LNCaP clone FGC (cell line): ENCODE measurements at regions not wholly inside any gene's neighbourhood (a gene's known extent, or its start where the extent isn't known, plus 50 kb on each side); places are given as distances from the start of the nearest gene placed in this dataset.

Source experiments
- DNase-seq: peaks from one replicate; pipeline ENCODE4 v3.0.0-alpha.2; 2011; ENCODE audit warnings: low read depth
- H3K4me3 ChIP-seq: 2 replicates; pipeline ENCODE4 v1.5.1; 2011; ENCODE audit warnings: mild to moderate bottlenecking, low read depth, low read length, control low read depth
- CTCF ChIP-seq: IDR thresholded peaks from 2 replicates; pipeline ENCODE4 v1.5.1; 2012; ENCODE audit warnings: mild to moderate bottlenecking; ENCODE audit not compliant: control insufficient read depth, insufficient read depth; ENCODE audit errors: extremely low read depth

- DNase-seq, result no peak
- H3K4me3 ChIP-seq, result no peak overlapping the region
- TF ChIP-seq CTCF, result no peak
These were observed 1051.8 kb upstream of the AMELY start for GRCh38 chrY:7963393-7963792.

GRCh38 chrY:7962350-7962749 is 1050.8 kb upstream of the AMELY start:
- no peak overlapping the region for H3K4me3 ChIP-seq
- DNase-seq, result no peak
- no peak for TF ChIP-seq CTCF

GRCh38 chrY:7961811-7962210 is 1050.3 kb upstream of the AMELY start:
- no peak for TF ChIP-seq CTCF
- H3K4me3 ChIP-seq, result no peak overlapping the region

GRCh38 chrY:7957773-7958172 is 1046.2 kb upstream of the AMELY start:
- TF ChIP-seq CTCF, result no peak
- no peak overlapping the region for H3K4me3 ChIP-seq
- DNase-seq, result no peak

More at GRCh38 chrY:7961811-7962210, 1050.3 kb upstream of the AMELY start:
- DNase-seq, result no peak

- no peak for TF ChIP-seq CTCF
- H3K4me3 ChIP-seq, result no peak overlapping the region
- no peak for DNase-seq
These were observed 1039.8 kb upstream of the AMELY start for GRCh38 chrY:7951187-7951852.

- TF ChIP-seq CTCF, result no peak
- DNase-seq, result no peak
- H3K4me3 ChIP-seq, result no peak overlapping the region
These were observed 1032.6 kb upstream of the AMELY start for GRCh38 chrY:7944135-7944534.

- TF ChIP-seq CTCF, result no peak
- no peak overlapping the region for H3K4me3 ChIP-seq
- DNase-seq, result no peak
These were observed 1031.2 kb upstream of the AMELY start for GRCh38 chrY:7942711-7943110.
